ENCODE measurements at regions not wholly inside any gene's neighbourhood (a gene's known extent, or its start where the extent isn't known, plus 50 kb on each side); places are given as distances from the start of the nearest gene placed in this dataset.

- TF ChIP-seq CTCF (IDR thresholded peaks at IDR 0.05; ENCODE audit: low read length) (no peak), EZH2phosphoT487 (IDR thresholded peaks at IDR 0.05; ENCODE audit: low read length) (no peak)
Measured at GRCh38 chr5:136594416-136594815, 229.1 kb upstream of the TRPC7 start.
